GM23338 (cell line): ENCODE measurements at regions not wholly inside any gene's neighbourhood (a gene's known extent, or its start where the extent isn't known, plus 50 kb on each side); places are given as distances from the start of the nearest gene placed in this dataset.

ENCODE experiments used
- ATAC-seq: fragments of 200-7000 bp; cut with Tn5 transposase; 3 replicates; pipeline ENCODE4 v1.9.1; 2020
- DNase-seq: peaks from one replicate; pipeline ENCODE4 v3.0.0-alpha.2; 2015; ENCODE audit warnings: low spot score
- H2AFZ ChIP-seq: fragments of 200-600 bp; sonication (generic); 2 replicates; pipeline ENCODE4 v1.8.0; 2016; ENCODE audit warnings: antibody characterized with exemption, mild to moderate bottlenecking, moderate library complexity
- H3F3A ChIP-seq: fragments of 200-600 bp; sonication (generic); replicated peaks from 2 replicates; pipeline ENCODE4 v1.8.0; 2017; ENCODE audit warnings: antibody characterized with exemption, mixed run types, low read depth
- H3K27ac ChIP-seq: fragments of 200-600 bp; sonication (generic); 2 replicates; pipeline ENCODE4 v1.6.1; 2016; ENCODE audit warnings: low read depth
- H3K27me3 ChIP-seq: fragments of 200-600 bp; sonication (generic); 2 replicates; pipeline ENCODE4 v1.8.0; 2016; ENCODE audit warnings: mild to moderate bottlenecking, mixed run types, moderate library complexity; ENCODE audit not compliant: insufficient read depth
- H3K36me3 ChIP-seq: fragments of 200-600 bp; sonication (generic); 2 replicates; pipeline ENCODE4 v1.8.0; 2016; ENCODE audit warnings: mild to moderate bottlenecking; ENCODE audit not compliant: insufficient read depth
- H3K4me1 ChIP-seq: fragments of 200-600 bp; sonication (generic); 2 replicates; pipeline ENCODE4 v1.8.0; 2016; ENCODE audit warnings: mild to moderate bottlenecking, moderate library complexity; ENCODE audit not compliant: insufficient read depth
- H3K4me2 ChIP-seq: fragments of 200-600 bp; sonication (generic); 2 replicates; pipeline ENCODE4 v1.7.1; 2017; ENCODE audit warnings: mixed run types
- H3K4me3 ChIP-seq: fragments of 200-600 bp; sonication (generic); 2 replicates; pipeline ENCODE4 v1.6.1; 2016; ENCODE audit warnings: mixed run types
- H3K79me2 ChIP-seq: fragments of 200-600 bp; sonication (generic); replicated peaks from 2 replicates; pipeline ENCODE4 v1.8.0; 2017; ENCODE audit warnings: mild to moderate bottlenecking; ENCODE audit not compliant: insufficient read depth
- H3K9me2 ChIP-seq: fragments of 200-600 bp; sonication (generic); 2 replicates; pipeline ENCODE4 v1.8.0; 2017; ENCODE audit not compliant: insufficient read depth
- H4K20me1 ChIP-seq: fragments of 200-600 bp; sonication (generic); replicated peaks from 2 replicates; pipeline ENCODE4 v1.8.0; 2017; ENCODE audit warnings: mild to moderate bottlenecking; ENCODE audit not compliant: insufficient read depth
- H3K27ac Mint-ChIP-seq: 2 replicates; pipeline ENCODE4 v1.8.0; 2020; ENCODE audit warnings: inconsistent platforms, mild to moderate bottlenecking, moderate library complexity, mixed read lengths
- H3K27me3 Mint-ChIP-seq: 3 replicates; pipeline ENCODE4 v1.8.0; 2022; ENCODE audit warnings: low read depth, mild to moderate bottlenecking, moderate library complexity, mixed read lengths, inconsistent platforms; ENCODE audit not compliant: insufficient read depth, poor library complexity
- H3K36me3 Mint-ChIP-seq: 3 replicates; pipeline ENCODE4 v1.8.0; 2021; ENCODE audit warnings: low read depth, mild to moderate bottlenecking, inconsistent platforms, moderate library complexity, mixed read lengths
- H3K4me1 Mint-ChIP-seq: 3 replicates; pipeline ENCODE4 v1.8.0; 2020; ENCODE audit warnings: mild to moderate bottlenecking, inconsistent platforms, mixed read lengths
- H3K4me3 Mint-ChIP-seq: 3 replicates; pipeline ENCODE4 v1.8.0; 2021; ENCODE audit warnings: moderate library complexity, mild to moderate bottlenecking, inconsistent platforms, mixed read lengths
- H3K9me3 Mint-ChIP-seq: 3 replicates; pipeline ENCODE4 v1.8.0; 2020; ENCODE audit warnings: moderate library complexity, mild to moderate bottlenecking, inconsistent platforms, mixed read lengths
- CREB1 ChIP-seq: fragments of 250-450 bp; sonication (Bioruptor Pico); IDR thresholded peaks from 2 replicates; pipeline ENCODE4 v1.5.0; 2020; ENCODE audit warnings: low read depth, mild to moderate bottlenecking, moderate library complexity
- CTCF ChIP-seq, 2 experiments: fragments of 200-600 bp in 1 of 2; sonication (generic) in 1 of 2; conservative IDR thresholded peaks; 2 replicates each; pipeline versions ENCODE4 v1.5.1 to v1.6.1; 2016 to 2017; ENCODE audit warnings: antibody characterized with exemption in 2 of 2, low read depth in 2 of 2, mild to moderate bottlenecking in 2 of 2, moderate library complexity in 1 of 2
- ETS1 ChIP-seq: IDR thresholded peaks from 2 replicates; pipeline ENCODE4 v1.6.1; 2016; ENCODE audit warnings: antibody characterized with exemption
- EZH2 ChIP-seq: fragments of 200-600 bp; sonication (generic); IDR thresholded peaks from one replicate; pipeline ENCODE4 v1.8.0; 2017; ENCODE audit warnings: antibody characterized with exemption, mild to moderate bottlenecking, low read depth; ENCODE audit not compliant: unreplicated experiment
- EZH2phosphoT487 ChIP-seq: fragments of 200-600 bp; sonication (generic); IDR thresholded peaks from one replicate; pipeline ENCODE4 v1.8.1; 2018; ENCODE audit warnings: antibody characterized with exemption; ENCODE audit not compliant: unreplicated experiment
- JUNB ChIP-seq: IDR thresholded peaks from one replicate; pipeline ENCODE4 v1.6.1; 2016; ENCODE audit warnings: antibody characterized with exemption; ENCODE audit not compliant: unreplicated experiment
- NANOG ChIP-seq: IDR thresholded peaks from 2 replicates; pipeline ENCODE4 v1.6.1; 2016; ENCODE audit warnings: antibody characterized with exemption, borderline replicate concordance
- POLR2AphosphoS5 ChIP-seq: IDR thresholded peaks from 2 replicates; pipeline ENCODE4 v1.6.1; 2016; ENCODE audit warnings: antibody characterized with exemption, low read depth
- REST ChIP-seq: IDR thresholded peaks from one replicate; pipeline ENCODE4 v1.6.1; 2018; ENCODE audit warnings: antibody characterized with exemption; ENCODE audit not compliant: unreplicated experiment
- STAT1 ChIP-seq: IDR thresholded peaks from one replicate; pipeline ENCODE4 v1.6.1; 2016; ENCODE audit warnings: antibody characterized with exemption; ENCODE audit not compliant: unreplicated experiment
- ZNF114 ChIP-seq: fragments of 250-450 bp; sonication (Bioruptor Pico); IDR thresholded peaks from 2 replicates; pipeline ENCODE4 v1.5.0; 2020; ENCODE audit warnings: mild to moderate bottlenecking, moderate library complexity
- ZNF331 ChIP-seq: fragments of 250-450 bp; sonication (Bioruptor Pico); IDR thresholded peaks from 2 replicates; pipeline ENCODE4 v1.5.0; 2020; ENCODE audit warnings: low read depth, mild to moderate bottlenecking, moderate library complexity
- ZNF462 ChIP-seq: fragments of 250-450 bp; sonication (Bioruptor Pico); IDR thresholded peaks from 2 replicates; pipeline ENCODE4 v1.5.0; 2020; ENCODE audit warnings: mild to moderate bottlenecking, moderate library complexity

- H3K4me3 Mint-ChIP-seq, result no peak overlapping the region
Observed at GRCh38 chr13:21229241-21230024, 53.0 kb downstream of the MRPL57 start.

More at GRCh38 chr13:21229241-21230024, 53.0 kb downstream of the MRPL57 start:
- no peaks in the 10 kb centered on the region for H3K4me1 ChIP-seq
- no peak overlapping the region for H3K27ac ChIP-seq
- H3K27ac Mint-ChIP-seq, result no peak overlapping the region
- DNase-seq, result no peak
- TF ChIP-seq EZH2 (no peak), CTCF (conservative IDR thresholded peaks at IDR 0.05; ENCODE audit: low read depth in 2 of 2) (no peak), CREB1 (CRISPR knock-in tag) (no peak), JUNB (no peak), POLR2AphosphoS5 (no peak), ZNF462 (no peak), ETS1 (no peak), ZNF114 (CRISPR knock-in tag) (no peak), ZNF331 (no peak), STAT1 (no peak), REST (no peak), NANOG (no peak), EZH2phosphoT487 (no peak)
- no peaks in the 10 kb centered on the region for H3K36me3 ChIP-seq
- no peaks in the 10 kb centered on the region for H4K20me1 ChIP-seq
- no peak for ATAC-seq
- no peak overlapping the region for H3K4me3 ChIP-seq
- no peaks in the 10 kb centered on the region for H3F3A ChIP-seq
- H3K9me2 ChIP-seq, result peaks cover 8% of the 10 kb centered on the region; the same call in 1 of the 2 replicates
- no peaks in the 10 kb centered on the region for H3K79me2 ChIP-seq
- H3K36me3 Mint-ChIP-seq, result no peaks in the 10 kb centered on the region
- H3K4me1 Mint-ChIP-seq, result no peaks in the 10 kb centered on the region; the same call in 2 of the 3 replicates
- no peak overlapping the region for H3K4me2 ChIP-seq
- no peak overlapping the region for H2AFZ ChIP-seq
- no peaks in the 10 kb centered on the region for H3K27me3 ChIP-seq
- H3K9me3 Mint-ChIP-seq, result no peaks in the 10 kb centered on the region
- peaks cover 4% of the 10 kb centered on the region for H3K27me3 Mint-ChIP-seq
